DOHH2 (cell line): ENCODE measurements at regions not wholly inside any gene's neighbourhood (a gene's known extent, or its start where the extent isn't known, plus 50 kb on each side); places are given as distances from the start of the nearest gene placed in this dataset.

Experiments
- EZH2phosphoT487 ChIP-seq: fragments of 200-600 bp; sonication (generic); IDR thresholded peaks from 2 replicates; pipeline ENCODE4 v1.6.1; 2017; ENCODE audit warnings: borderline replicate concordance, mild to moderate bottlenecking, antibody characterized with exemption, low read length, moderate library complexity, mixed read lengths
- TF ChIP-seq, protein P1 (sequence below): fragments of 200-600 bp; sonication (generic); IDR thresholded peaks from one replicate; pipeline ENCODE4 v1.5.1; 2014; ENCODE audit warnings: antibody characterized with exemption, mild to moderate bottlenecking, low read depth, low read length; ENCODE audit not compliant: poor library complexity, severe bottlenecking

DNA sequence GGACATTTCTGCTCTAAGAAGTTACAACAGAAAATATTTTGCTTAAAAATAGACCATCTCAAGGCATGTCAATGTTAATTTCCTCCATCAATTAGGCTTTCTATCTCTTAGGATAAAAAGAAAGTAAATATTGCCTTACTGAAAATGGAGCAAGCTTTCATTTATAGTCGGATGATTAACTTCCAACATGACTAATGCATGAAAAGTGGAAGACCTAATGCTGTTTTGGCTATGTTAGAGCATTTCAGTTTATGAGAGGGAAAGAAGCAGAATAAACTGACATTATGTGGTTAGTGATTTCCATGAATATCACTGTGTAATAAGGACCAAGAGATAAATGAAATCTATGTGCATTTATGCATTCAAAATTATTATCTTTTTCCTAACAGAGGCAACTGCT lies 475.2 kb upstream of the UBE2E3 start:
- TF ChIP-seq, protein P1, sequence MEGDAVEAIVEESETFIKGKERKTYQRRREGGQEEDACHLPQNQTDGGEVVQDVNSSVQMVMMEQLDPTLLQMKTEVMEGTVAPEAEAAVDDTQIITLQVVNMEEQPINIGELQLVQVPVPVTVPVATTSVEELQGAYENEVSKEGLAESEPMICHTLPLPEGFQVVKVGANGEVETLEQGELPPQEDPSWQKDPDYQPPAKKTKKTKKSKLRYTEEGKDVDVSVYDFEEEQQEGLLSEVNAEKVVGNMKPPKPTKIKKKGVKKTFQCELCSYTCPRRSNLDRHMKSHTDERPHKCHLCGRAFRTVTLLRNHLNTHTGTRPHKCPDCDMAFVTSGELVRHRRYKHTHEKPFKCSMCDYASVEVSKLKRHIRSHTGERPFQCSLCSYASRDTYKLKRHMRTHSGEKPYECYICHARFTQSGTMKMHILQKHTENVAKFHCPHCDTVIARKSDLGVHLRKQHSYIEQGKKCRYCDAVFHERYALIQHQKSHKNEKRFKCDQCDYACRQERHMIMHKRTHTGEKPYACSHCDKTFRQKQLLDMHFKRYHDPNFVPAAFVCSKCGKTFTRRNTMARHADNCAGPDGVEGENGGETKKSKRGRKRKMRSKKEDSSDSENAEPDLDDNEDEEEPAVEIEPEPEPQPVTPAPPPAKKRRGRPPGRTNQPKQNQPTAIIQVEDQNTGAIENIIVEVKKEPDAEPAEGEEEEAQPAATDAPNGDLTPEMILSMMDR = no peak
- no peak for TF ChIP-seq EZH2phosphoT487
